ENCODE measurements at regions not wholly inside any gene's neighbourhood (a gene's known extent, or its start where the extent isn't known, plus 50 kb on each side); places are given as distances from the start of the nearest gene placed in this dataset.

DNA sequence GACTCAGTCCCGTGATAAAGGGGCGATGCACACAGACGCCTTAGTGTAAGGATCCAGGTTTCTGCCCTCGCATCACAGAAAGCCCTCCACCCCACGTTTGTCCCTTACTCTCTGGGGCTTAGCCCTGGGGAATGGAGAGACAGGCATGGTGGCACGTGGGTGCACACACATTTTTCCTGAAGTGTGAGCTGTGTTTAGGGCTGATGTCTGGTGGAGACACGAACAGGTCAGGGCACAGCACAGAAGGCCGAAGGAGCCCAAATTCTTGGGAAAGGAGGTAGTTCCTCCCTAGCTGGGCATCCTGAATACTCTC is 84.3 kb upstream of the DHRSX start:
- no peak overlapping the region for H3K4me3 ChIP-seq (ENCODE audit: low read depth, low read length)
- TF ChIP-seq, protein P1, sequence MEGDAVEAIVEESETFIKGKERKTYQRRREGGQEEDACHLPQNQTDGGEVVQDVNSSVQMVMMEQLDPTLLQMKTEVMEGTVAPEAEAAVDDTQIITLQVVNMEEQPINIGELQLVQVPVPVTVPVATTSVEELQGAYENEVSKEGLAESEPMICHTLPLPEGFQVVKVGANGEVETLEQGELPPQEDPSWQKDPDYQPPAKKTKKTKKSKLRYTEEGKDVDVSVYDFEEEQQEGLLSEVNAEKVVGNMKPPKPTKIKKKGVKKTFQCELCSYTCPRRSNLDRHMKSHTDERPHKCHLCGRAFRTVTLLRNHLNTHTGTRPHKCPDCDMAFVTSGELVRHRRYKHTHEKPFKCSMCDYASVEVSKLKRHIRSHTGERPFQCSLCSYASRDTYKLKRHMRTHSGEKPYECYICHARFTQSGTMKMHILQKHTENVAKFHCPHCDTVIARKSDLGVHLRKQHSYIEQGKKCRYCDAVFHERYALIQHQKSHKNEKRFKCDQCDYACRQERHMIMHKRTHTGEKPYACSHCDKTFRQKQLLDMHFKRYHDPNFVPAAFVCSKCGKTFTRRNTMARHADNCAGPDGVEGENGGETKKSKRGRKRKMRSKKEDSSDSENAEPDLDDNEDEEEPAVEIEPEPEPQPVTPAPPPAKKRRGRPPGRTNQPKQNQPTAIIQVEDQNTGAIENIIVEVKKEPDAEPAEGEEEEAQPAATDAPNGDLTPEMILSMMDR (IDR thresholded peaks at IDR 0.05; ENCODE audit: low read depth, low read length): no peak

DNA sequence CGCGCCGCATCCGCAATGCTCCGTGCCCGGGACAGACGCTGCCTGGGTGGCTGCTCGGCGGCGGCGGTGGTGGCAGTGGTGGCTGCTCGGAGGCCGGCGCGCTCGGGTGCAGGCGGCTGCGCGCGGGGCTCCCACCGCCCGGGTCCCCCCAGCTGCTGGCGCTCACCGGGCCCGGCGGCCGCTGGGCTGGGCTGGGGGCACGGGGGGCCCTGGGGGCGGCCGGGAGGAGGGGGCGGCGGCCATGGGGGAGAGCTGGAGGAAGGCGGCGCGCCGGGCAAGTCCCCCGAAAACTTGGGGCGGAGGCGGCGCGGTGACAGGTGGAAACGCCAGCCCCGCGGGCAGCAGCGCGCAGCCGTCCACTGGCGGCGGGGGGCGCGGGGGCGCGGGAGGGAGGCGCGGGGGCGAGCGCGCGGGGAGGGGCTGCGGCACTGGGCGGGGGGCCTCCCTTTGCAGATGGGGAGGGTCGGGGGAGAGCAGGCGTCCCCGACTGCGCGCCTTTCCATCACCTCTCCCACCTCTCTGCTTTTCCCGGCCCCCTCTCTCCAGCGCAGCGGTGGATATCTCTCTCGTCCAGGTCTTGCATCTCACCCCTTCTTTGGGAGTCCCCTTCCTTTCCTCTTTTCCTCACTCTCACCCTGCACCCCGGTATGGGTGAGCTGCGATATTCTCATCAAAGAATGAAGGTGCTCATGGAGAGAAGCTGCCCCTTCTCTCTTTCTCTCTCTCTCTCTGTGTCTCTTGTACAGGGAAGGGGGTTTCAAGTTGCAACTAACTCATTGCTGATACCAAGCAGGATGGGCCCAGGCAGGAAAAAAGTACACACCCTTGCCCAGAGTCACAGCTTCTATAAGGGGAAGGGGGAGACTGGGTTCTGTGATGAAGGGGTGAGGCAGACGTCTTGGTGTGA is 83.7 kb upstream of the DHRSX start:
- TF ChIP-seq, protein P1 (IDR thresholded peaks at IDR 0.05; ENCODE audit: low read depth, low read length): no peak
- no peak overlapping the region for H3K4me3 ChIP-seq (ENCODE audit: low read depth, low read length)

DNA sequence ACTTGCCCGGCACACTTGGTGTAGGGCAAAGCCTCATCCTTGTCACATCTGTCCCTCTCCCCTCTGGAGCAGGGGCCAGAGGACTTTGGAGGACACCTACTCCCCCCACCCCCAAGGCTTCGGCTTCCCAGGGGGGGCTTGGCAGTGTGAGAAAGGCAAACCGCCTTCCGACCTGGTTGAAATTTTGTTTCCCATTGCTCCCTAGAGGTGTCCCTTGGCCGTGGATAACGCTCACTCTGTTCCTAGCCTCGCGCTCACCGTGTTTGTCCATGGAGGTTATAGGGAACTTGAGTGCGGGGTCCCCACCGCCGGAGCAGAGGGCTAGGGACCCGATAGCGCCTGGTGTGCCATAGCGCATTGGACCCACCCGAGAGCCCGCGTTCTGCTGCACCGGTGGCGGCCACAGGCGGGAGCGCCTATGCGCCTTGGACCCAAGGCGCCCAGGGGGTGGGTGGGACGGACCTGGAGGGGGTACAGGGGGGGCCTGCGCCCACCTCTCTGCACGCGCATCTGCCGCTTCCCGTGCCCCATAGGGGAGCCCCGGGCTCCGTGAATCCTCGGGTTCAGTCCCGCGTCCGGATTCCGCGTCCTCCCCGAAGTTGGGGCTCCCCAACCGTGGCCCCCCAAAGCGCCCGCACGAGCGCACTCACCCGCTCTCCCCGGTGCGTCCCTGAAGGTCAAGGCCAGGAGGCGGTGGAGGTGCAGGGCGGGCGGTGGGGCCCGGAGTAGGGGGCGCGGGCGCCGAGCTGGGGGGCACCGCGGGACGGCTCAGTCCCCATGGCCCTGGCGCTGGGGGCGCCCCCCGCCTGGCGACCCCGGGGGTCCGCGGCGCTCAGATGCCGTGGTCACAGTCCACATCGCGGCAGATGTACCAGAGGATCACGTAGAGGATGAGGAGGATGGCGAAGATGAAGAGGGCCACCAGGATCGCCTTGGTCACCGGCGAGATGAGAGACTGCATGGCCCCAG is 82.7 kb upstream of the DHRSX start:
- no peak overlapping the region for H3K4me3 ChIP-seq (ENCODE audit: low read depth, low read length)

DNA sequence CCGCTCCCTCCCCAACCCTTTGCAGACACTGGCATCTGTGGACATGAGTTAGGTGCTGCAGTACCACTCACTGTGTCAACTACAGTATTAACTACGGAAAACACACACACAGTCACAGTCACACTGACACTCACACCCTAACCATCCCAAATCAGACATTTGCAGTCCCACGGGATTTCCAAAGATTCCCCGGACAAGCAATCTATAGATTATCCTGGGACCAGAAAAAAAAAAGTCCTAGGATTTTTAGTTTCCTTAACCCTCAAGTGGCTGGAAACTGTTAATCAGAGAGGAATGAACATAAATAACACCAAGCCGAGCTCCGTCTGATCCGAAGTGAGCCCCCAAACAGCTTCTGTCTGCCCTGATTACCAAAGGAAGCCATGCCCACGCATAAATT is 81.9 kb upstream of the DHRSX start:
- no peak overlapping the region for H3K4me3 ChIP-seq (ENCODE audit: low read depth, low read length)

More for the DNA sequence above, 82.7 kb upstream of the DHRSX start:
- TF ChIP-seq, protein P1 (IDR thresholded peaks at IDR 0.05; ENCODE audit: low read depth, low read length): no peak

DNA sequence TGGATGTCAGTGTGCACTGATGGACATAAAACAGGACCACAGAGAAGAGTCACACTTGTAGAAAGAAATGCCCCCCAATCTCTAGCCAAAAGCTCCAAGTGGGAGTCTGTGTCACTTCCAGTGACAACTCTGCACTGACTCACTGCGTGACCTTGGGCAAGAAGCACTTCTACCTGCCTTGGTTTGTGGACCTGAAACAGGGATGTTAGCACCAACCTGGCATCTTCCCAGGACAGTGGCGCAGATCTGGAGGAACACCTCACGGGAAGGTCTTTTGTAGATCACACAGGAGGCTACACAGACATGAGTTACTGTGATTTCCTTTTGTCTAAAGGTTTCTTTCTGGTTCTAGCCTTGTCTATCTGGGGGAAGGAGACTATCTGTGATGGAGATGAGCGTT is 80.5 kb upstream of the DHRSX start:
- TF ChIP-seq, protein P1 (IDR thresholded peaks at IDR 0.05; ENCODE audit: low read depth, low read length): no peak
- no peak overlapping the region for H3K4me3 ChIP-seq (ENCODE audit: low read depth, low read length)

More for the DNA sequence above, 81.9 kb upstream of the DHRSX start:
- TF ChIP-seq, protein P1 (IDR thresholded peaks at IDR 0.05; ENCODE audit: low read depth, low read length): no peak

DNA sequence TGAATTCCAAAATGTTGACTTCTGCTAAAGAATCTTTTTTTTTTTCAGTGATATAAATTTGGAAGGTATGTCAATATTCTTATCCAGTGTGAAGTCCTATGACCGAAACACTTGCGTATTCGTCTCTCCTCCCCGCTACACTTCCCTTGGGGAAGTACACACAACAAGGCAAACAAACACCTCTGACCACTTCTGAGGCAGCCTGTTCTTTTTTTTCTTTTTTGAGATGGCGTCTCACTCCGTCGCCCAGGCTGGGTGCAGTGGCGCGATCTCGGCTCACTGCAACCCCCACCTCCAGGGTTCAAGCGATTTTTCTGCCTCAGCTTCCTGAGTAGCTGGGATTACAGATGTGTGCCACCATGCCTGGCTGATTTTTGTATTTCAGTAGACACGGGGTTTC is 78.1 kb upstream of the DHRSX start:
- H3K4me3 ChIP-seq (ENCODE audit: low read depth, low read length): no peak overlapping the region
- TF ChIP-seq, protein P1 (IDR thresholded peaks at IDR 0.05; ENCODE audit: low read depth, low read length): no peak
